GM23338 (cell line): ENCODE measurements at regions not wholly inside any gene's neighbourhood (a gene's known extent, or its start where the extent isn't known, plus 50 kb on each side); places are given as distances from the start of the nearest gene placed in this dataset.

Experiments used
- ATAC-seq: fragments of 200-7000 bp; cut with Tn5 transposase; 3 replicates; pipeline ENCODE4 v1.9.1; 2020
- DNase-seq: peaks from one replicate; pipeline ENCODE4 v3.0.0-alpha.2; 2015; ENCODE audit warnings: low spot score
- H2AFZ ChIP-seq: fragments of 200-600 bp; sonication (generic); 2 replicates; pipeline ENCODE4 v1.8.0; 2016; ENCODE audit warnings: antibody characterized with exemption, mild to moderate bottlenecking, moderate library complexity
- H3F3A ChIP-seq: fragments of 200-600 bp; sonication (generic); replicated peaks from 2 replicates; pipeline ENCODE4 v1.8.0; 2017; ENCODE audit warnings: antibody characterized with exemption, mixed run types, low read depth
- H3K27ac ChIP-seq: fragments of 200-600 bp; sonication (generic); 2 replicates; pipeline ENCODE4 v1.6.1; 2016; ENCODE audit warnings: low read depth
- H3K27me3 ChIP-seq: fragments of 200-600 bp; sonication (generic); 2 replicates; pipeline ENCODE4 v1.8.0; 2016; ENCODE audit warnings: mild to moderate bottlenecking, mixed run types, moderate library complexity; ENCODE audit not compliant: insufficient read depth
- H3K36me3 ChIP-seq: fragments of 200-600 bp; sonication (generic); 2 replicates; pipeline ENCODE4 v1.8.0; 2016; ENCODE audit warnings: mild to moderate bottlenecking; ENCODE audit not compliant: insufficient read depth
- H3K4me1 ChIP-seq: fragments of 200-600 bp; sonication (generic); 2 replicates; pipeline ENCODE4 v1.8.0; 2016; ENCODE audit warnings: mild to moderate bottlenecking, moderate library complexity; ENCODE audit not compliant: insufficient read depth
- H3K4me2 ChIP-seq: fragments of 200-600 bp; sonication (generic); 2 replicates; pipeline ENCODE4 v1.7.1; 2017; ENCODE audit warnings: mixed run types
- H3K4me3 ChIP-seq: fragments of 200-600 bp; sonication (generic); 2 replicates; pipeline ENCODE4 v1.6.1; 2016; ENCODE audit warnings: mixed run types
- H3K79me2 ChIP-seq: fragments of 200-600 bp; sonication (generic); replicated peaks from 2 replicates; pipeline ENCODE4 v1.8.0; 2017; ENCODE audit warnings: mild to moderate bottlenecking; ENCODE audit not compliant: insufficient read depth
- H3K9me2 ChIP-seq: fragments of 200-600 bp; sonication (generic); 2 replicates; pipeline ENCODE4 v1.8.0; 2017; ENCODE audit not compliant: insufficient read depth
- H4K20me1 ChIP-seq: fragments of 200-600 bp; sonication (generic); replicated peaks from 2 replicates; pipeline ENCODE4 v1.8.0; 2017; ENCODE audit warnings: mild to moderate bottlenecking; ENCODE audit not compliant: insufficient read depth
- H3K27ac Mint-ChIP-seq: 2 replicates; pipeline ENCODE4 v1.8.0; 2020; ENCODE audit warnings: inconsistent platforms, mild to moderate bottlenecking, moderate library complexity, mixed read lengths
- H3K27me3 Mint-ChIP-seq: 3 replicates; pipeline ENCODE4 v1.8.0; 2022; ENCODE audit warnings: low read depth, mild to moderate bottlenecking, moderate library complexity, mixed read lengths, inconsistent platforms; ENCODE audit not compliant: insufficient read depth, poor library complexity
- H3K36me3 Mint-ChIP-seq: 3 replicates; pipeline ENCODE4 v1.8.0; 2021; ENCODE audit warnings: low read depth, mild to moderate bottlenecking, inconsistent platforms, moderate library complexity, mixed read lengths
- H3K4me1 Mint-ChIP-seq: 3 replicates; pipeline ENCODE4 v1.8.0; 2020; ENCODE audit warnings: mild to moderate bottlenecking, inconsistent platforms, mixed read lengths
- H3K4me3 Mint-ChIP-seq: 3 replicates; pipeline ENCODE4 v1.8.0; 2021; ENCODE audit warnings: moderate library complexity, mild to moderate bottlenecking, inconsistent platforms, mixed read lengths
- H3K9me3 Mint-ChIP-seq: 3 replicates; pipeline ENCODE4 v1.8.0; 2020; ENCODE audit warnings: moderate library complexity, mild to moderate bottlenecking, inconsistent platforms, mixed read lengths
- EZH2 ChIP-seq: fragments of 200-600 bp; sonication (generic); IDR thresholded peaks from one replicate; pipeline ENCODE4 v1.8.0; 2017; ENCODE audit warnings: antibody characterized with exemption, mild to moderate bottlenecking, low read depth; ENCODE audit not compliant: unreplicated experiment
- EZH2phosphoT487 ChIP-seq: fragments of 200-600 bp; sonication (generic); IDR thresholded peaks from one replicate; pipeline ENCODE4 v1.8.1; 2018; ENCODE audit warnings: antibody characterized with exemption; ENCODE audit not compliant: unreplicated experiment
- ZNF114 ChIP-seq: fragments of 250-450 bp; sonication (Bioruptor Pico); IDR thresholded peaks from 2 replicates; pipeline ENCODE4 v1.5.0; 2020; ENCODE audit warnings: mild to moderate bottlenecking, moderate library complexity
- ZNF331 ChIP-seq: fragments of 250-450 bp; sonication (Bioruptor Pico); IDR thresholded peaks from 2 replicates; pipeline ENCODE4 v1.5.0; 2020; ENCODE audit warnings: low read depth, mild to moderate bottlenecking, moderate library complexity
- TF ChIP-seq, protein P1 (sequence below): IDR thresholded peaks from 2 replicates; pipeline ENCODE4 v1.6.1; 2016; ENCODE audit warnings: antibody characterized with exemption
- TF ChIP-seq, protein P2 (sequence below), 2 experiments: fragments of 200-600 bp in 1 of 2; sonication (generic) in 1 of 2; conservative IDR thresholded peaks; 2 replicates each; pipeline versions ENCODE4 v1.5.1 to v1.6.1; 2016 to 2017; ENCODE audit warnings: antibody characterized with exemption in 2 of 2, low read depth in 2 of 2, mild to moderate bottlenecking in 2 of 2, moderate library complexity in 1 of 2
- TF ChIP-seq, protein P3 (sequence below): IDR thresholded peaks from one replicate; pipeline ENCODE4 v1.6.1; 2018; ENCODE audit warnings: antibody characterized with exemption; ENCODE audit not compliant: unreplicated experiment

DNA sequence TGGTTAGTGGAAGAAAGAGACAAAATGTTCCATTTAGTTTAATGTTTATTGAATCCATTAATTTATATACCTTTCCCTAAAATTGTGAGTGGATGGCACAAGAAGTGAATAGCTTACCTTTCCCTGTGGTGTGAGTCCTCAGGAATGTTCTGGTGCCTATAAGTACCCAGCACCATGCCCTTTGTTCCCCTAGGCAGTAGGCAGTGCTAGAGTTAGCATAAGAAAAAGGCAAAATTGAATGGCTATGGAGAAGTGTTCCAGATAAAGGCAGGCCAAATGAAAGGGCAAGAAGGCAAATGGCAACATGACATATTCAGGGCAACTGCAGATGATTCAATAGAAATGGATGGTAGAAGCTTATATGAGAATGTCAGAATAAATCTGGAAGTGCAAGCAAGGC is 370.8 kb upstream of the PTGER4 start (continued):
- no peak for TF ChIP-seq ZNF114

DNA sequence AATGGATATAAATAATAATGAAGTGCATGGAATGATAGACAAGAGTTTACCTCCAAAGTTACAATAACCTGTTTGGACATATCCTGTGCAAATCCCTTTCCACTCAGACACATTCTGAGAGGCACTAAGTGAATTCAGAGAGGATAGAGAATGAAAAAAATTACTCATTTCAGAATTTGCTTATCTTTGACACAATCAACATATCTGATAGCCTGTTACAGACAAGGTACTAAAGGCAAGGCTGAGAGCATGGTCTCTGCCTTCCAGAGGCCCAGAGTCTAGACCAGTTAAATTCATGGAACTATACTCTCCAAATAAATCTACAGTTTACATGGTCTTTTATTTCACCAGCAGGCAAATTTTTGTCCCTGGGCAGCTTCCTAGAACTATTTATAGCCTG is 371.8 kb upstream of the PTGER4 start:
- Mint-ChIP-seq H3K27me3 (no peaks in the 10 kb centered on the region), H3K27ac (no peak overlapping the region), H3K4me1 (peaks cover 16% of the 10 kb centered on the region), H3K9me3 (no peaks in the 10 kb centered on the region; the same call in 2 of the 3 replicates), H3K36me3 (no peaks in the 10 kb centered on the region), H3K4me3 (no peak overlapping the region)
- Histone ChIP-seq H4K20me1 (no peaks in the 10 kb centered on the region), H2AFZ (no peak overlapping the region; the same call in 1 of the 2 replicates), H3K27ac (no peak overlapping the region), H3F3A (no peaks in the 10 kb centered on the region), H3K4me2 (no peak overlapping the region), H3K36me3 (no peaks in the 10 kb centered on the region), H3K4me1 (peaks cover 11% of the 10 kb centered on the region), H3K4me3 (no peak overlapping the region), H3K27me3 (no peaks in the 10 kb centered on the region), H3K9me2 (0 out of 2 replicates have a peak, but pooled peaks cover 6% of the 10 kb centered on the region), H3K79me2 (no peaks in the 10 kb centered on the region)
- TF ChIP-seq EZH2phosphoT487: no peak
- no peak for TF ChIP-seq EZH2
- no peak for ATAC-seq
- DNase-seq: no peak

DNA sequence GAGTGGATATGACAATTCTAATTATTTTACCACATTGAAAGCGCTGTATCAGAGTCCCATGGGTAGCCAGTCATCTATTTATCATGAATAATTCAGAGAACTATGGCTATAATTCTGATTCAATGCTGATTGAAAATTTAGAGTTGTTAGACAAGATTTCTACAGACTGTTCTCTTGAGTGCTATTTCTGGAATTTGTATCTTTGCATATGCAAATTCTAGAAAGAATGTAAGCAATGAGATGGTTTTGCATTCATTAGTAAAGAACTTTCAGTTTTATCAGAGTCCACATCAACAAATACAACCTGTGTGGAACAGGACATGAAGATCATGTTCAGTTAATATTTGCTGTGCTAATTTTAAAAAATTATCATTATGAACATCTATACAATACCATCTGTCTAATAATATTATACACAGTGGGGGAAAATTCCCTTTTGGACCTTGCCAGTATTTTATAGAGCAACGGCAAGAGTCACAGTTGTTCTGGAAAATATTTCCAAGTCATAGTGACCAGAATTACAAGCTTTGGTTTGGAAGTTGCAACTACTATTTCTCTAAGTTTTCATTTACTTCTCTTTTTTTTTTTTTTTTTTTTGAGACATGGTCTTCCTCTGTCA is 372.7 kb upstream of the PTGER4 start:
- Mint-ChIP-seq H3K27me3 (peaks cover under 1% of the 10 kb centered on the region), H3K36me3 (no peaks in the 10 kb centered on the region), H3K4me1 (peaks cover 16% of the 10 kb centered on the region), H3K4me3 (no peak overlapping the region), H3K27ac (no peak overlapping the region), H3K9me3 (no peaks in the 10 kb centered on the region; the same call in 2 of the 3 replicates)
- Histone ChIP-seq H3K27me3 (no peaks in the 10 kb centered on the region), H3F3A (no peaks in the 10 kb centered on the region), H2AFZ (no peak overlapping the region), H3K9me2 (peaks cover 4% of the 10 kb centered on the region; the same call in 1 of the 2 replicates), H3K79me2 (no peaks in the 10 kb centered on the region), H3K27ac (no peak overlapping the region), H3K4me2 (no peak overlapping the region), H3K4me1 (peaks cover 11% of the 10 kb centered on the region), H3K36me3 (no peaks in the 10 kb centered on the region), H4K20me1 (no peaks in the 10 kb centered on the region), H3K4me3 (no peak overlapping the region)
- DNase-seq (no peak), ATAC-seq (no peak)
- no peak for TF ChIP-seq EZH2
- no peak for TF ChIP-seq EZH2phosphoT487
- TF ChIP-seq, protein P1, sequence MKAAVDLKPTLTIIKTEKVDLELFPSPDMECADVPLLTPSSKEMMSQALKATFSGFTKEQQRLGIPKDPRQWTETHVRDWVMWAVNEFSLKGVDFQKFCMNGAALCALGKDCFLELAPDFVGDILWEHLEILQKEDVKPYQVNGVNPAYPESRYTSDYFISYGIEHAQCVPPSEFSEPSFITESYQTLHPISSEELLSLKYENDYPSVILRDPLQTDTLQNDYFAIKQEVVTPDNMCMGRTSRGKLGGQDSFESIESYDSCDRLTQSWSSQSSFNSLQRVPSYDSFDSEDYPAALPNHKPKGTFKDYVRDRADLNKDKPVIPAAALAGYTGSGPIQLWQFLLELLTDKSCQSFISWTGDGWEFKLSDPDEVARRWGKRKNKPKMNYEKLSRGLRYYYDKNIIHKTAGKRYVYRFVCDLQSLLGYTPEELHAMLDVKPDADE: no peak
- no peak for TF ChIP-seq ZNF331 (CRISPR knock-in tag)
- TF ChIP-seq, protein P2, sequence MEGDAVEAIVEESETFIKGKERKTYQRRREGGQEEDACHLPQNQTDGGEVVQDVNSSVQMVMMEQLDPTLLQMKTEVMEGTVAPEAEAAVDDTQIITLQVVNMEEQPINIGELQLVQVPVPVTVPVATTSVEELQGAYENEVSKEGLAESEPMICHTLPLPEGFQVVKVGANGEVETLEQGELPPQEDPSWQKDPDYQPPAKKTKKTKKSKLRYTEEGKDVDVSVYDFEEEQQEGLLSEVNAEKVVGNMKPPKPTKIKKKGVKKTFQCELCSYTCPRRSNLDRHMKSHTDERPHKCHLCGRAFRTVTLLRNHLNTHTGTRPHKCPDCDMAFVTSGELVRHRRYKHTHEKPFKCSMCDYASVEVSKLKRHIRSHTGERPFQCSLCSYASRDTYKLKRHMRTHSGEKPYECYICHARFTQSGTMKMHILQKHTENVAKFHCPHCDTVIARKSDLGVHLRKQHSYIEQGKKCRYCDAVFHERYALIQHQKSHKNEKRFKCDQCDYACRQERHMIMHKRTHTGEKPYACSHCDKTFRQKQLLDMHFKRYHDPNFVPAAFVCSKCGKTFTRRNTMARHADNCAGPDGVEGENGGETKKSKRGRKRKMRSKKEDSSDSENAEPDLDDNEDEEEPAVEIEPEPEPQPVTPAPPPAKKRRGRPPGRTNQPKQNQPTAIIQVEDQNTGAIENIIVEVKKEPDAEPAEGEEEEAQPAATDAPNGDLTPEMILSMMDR (conservative IDR thresholded peaks at IDR 0.05; ENCODE audit: low read depth in 2 of 2): no peak
- TF ChIP-seq ZNF114: no peak
- TF ChIP-seq, protein P3, sequence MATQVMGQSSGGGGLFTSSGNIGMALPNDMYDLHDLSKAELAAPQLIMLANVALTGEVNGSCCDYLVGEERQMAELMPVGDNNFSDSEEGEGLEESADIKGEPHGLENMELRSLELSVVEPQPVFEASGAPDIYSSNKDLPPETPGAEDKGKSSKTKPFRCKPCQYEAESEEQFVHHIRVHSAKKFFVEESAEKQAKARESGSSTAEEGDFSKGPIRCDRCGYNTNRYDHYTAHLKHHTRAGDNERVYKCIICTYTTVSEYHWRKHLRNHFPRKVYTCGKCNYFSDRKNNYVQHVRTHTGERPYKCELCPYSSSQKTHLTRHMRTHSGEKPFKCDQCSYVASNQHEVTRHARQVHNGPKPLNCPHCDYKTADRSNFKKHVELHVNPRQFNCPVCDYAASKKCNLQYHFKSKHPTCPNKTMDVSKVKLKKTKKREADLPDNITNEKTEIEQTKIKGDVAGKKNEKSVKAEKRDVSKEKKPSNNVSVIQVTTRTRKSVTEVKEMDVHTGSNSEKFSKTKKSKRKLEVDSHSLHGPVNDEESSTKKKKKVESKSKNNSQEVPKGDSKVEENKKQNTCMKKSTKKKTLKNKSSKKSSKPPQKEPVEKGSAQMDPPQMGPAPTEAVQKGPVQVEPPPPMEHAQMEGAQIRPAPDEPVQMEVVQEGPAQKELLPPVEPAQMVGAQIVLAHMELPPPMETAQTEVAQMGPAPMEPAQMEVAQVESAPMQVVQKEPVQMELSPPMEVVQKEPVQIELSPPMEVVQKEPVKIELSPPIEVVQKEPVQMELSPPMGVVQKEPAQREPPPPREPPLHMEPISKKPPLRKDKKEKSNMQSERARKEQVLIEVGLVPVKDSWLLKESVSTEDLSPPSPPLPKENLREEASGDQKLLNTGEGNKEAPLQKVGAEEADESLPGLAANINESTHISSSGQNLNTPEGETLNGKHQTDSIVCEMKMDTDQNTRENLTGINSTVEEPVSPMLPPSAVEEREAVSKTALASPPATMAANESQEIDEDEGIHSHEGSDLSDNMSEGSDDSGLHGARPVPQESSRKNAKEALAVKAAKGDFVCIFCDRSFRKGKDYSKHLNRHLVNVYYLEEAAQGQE: no peak
